Astrocyte (in vitro differentiated cells and primary cell): ENCODE measurements at regions not wholly inside any gene's neighbourhood (a gene's known extent, or its start where the extent isn't known, plus 50 kb on each side); places are given as distances from the start of the nearest gene placed in this dataset.
A peak's percentile ranks its signal among the peaks of the same experiment; 100 is the strongest.

Experiments
- DNase-seq: peaks from one replicate; pipeline ENCODE4 v3.0.0-alpha.2; 2010; ENCODE audit warnings: low read depth
- FAIRE-seq: peaks from 2 replicates; lab custom pipeline; 2011; peaks lifted over from hg19 to GRCh38; lab: Jason Lieb, UNC
- H2AFZ ChIP-seq: 2 replicates; pipeline ENCODE4 v1.6.0; 2012; ENCODE audit warnings: low read depth, low read length, inconsistent platforms
- H3K27ac ChIP-seq: 2 replicates; pipeline ENCODE4 v1.5.1; 2011; ENCODE audit warnings: low read depth, low read length, inconsistent platforms
- H3K27me3 ChIP-seq: 2 replicates; pipeline ENCODE4 v1.6.0; 2011; ENCODE audit warnings: low read length, inconsistent platforms; ENCODE audit not compliant: insufficient read depth
- H3K36me3 ChIP-seq: 2 replicates; pipeline ENCODE4 v1.5.1; 2011; ENCODE audit warnings: low read length, inconsistent platforms; ENCODE audit not compliant: insufficient read depth
- H3K4me1 ChIP-seq: 2 replicates; pipeline ENCODE4 v1.5.1; 2011; ENCODE audit warnings: low read length, inconsistent platforms; ENCODE audit not compliant: insufficient read depth
- H3K4me2 ChIP-seq: 2 replicates; pipeline ENCODE4 v1.6.0; 2012; ENCODE audit warnings: low read length, inconsistent platforms
- H3K4me3 ChIP-seq: 2 replicates; pipeline ENCODE4 v1.5.1; 2011; ENCODE audit warnings: low read depth, mild to moderate bottlenecking, low read length, inconsistent platforms; ENCODE audit not compliant: insufficient read depth
- H3K79me2 ChIP-seq: 2 replicates; pipeline ENCODE4 v1.6.0; 2012; ENCODE audit warnings: mild to moderate bottlenecking, low read length, inconsistent platforms; ENCODE audit not compliant: insufficient read depth
- H3K9ac ChIP-seq: 2 replicates; pipeline ENCODE4 v1.6.0; 2012; ENCODE audit warnings: mild to moderate bottlenecking, low read length, inconsistent platforms
- H3K9me3 ChIP-seq: 2 replicates; pipeline ENCODE4 v1.5.1; 2012; ENCODE audit warnings: low read depth, mild to moderate bottlenecking, low read length, inconsistent platforms; ENCODE audit not compliant: insufficient read depth
- H4K20me1 ChIP-seq: 2 replicates; pipeline ENCODE4 v1.6.0; 2012; ENCODE audit warnings: low read length, inconsistent platforms; ENCODE audit not compliant: insufficient read depth
- H3K27ac Mint-ChIP-seq: one replicate; pipeline ENCODE4 v1.8.0; 2021; ENCODE audit warnings: mild to moderate bottlenecking, mixed read lengths; ENCODE audit not compliant: unreplicated experiment
- H3K27me3 Mint-ChIP-seq: one replicate; pipeline ENCODE4 v1.8.0; 2021; ENCODE audit warnings: low read depth, mixed read lengths; ENCODE audit not compliant: unreplicated experiment
- H3K36me3 Mint-ChIP-seq: one replicate; pipeline ENCODE4 v1.8.0; 2021; ENCODE audit warnings: low read depth, mixed read lengths; ENCODE audit not compliant: unreplicated experiment
- H3K4me1 Mint-ChIP-seq: one replicate; pipeline ENCODE4 v1.8.0; 2021; ENCODE audit warnings: low read depth, mixed read lengths; ENCODE audit not compliant: unreplicated experiment
- H3K4me3 Mint-ChIP-seq: one replicate; pipeline ENCODE4 v1.8.0; 2021; ENCODE audit warnings: mild to moderate bottlenecking, moderate library complexity, mixed read lengths; ENCODE audit not compliant: unreplicated experiment
- H3K9me3 Mint-ChIP-seq: one replicate; pipeline ENCODE4 v1.8.0; 2021; ENCODE audit warnings: mild to moderate bottlenecking, mixed read lengths; ENCODE audit not compliant: unreplicated experiment
- EZH2 ChIP-seq: IDR thresholded peaks from 2 replicates; pipeline ENCODE4 v1.6.1; 2012; ENCODE audit warnings: mild to moderate bottlenecking, low read length, inconsistent platforms; ENCODE audit not compliant: insufficient read depth
- TF ChIP-seq, protein P1 (sequence below): IDR thresholded peaks from 2 replicates; pipeline ENCODE4 v1.5.1; 2011; ENCODE audit warnings: low read depth, mild to moderate bottlenecking, inconsistent platforms, low read length, moderate library complexity; ENCODE audit not compliant: insufficient read depth

DNA sequence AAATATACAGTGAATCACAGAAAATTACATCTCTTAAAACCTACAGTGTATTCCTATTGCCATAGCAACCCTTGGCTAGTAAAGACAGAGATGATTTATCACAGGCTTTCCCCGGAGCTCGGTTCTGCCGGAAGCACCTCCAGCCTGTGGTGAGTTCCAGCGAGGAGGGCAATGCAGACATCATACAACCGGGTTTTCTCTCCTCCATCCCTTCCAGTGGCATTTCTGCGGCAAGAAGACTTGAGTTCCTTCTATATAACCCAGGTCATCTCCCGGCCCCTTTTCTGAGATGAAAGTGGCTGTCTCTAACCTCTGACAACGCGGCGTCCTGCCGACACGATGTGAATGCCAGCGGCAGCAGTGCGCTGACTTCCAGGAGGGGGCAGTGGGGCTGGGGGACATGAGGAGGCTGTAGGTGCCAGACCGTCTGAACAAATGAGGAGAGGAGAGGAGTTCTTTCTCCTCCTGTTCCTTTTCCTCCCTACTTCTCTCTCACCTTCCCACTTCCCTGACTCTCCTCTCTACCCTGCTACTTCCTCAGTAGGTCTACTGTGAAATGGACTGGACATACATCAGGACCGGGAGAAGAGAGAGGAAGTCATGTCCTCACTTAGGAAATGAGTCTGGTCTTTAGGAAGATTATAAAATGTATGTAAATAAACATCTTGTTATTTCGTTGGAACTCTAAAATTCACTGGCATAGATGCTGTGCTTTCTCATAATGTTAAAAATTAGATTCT, 68.6 kb upstream of the MAX start:
- Histone ChIP-seq H4K20me1 (no peaks in the 10 kb centered on the region), H3K4me2 (peak overlapping the region; percentile 86), H3K79me2 (no peaks in the 10 kb centered on the region), H3K27ac (peak overlapping the region; percentile 86), H3K4me1 (peaks cover 23% of the 10 kb centered on the region), H3K4me3 (peak overlapping the region; percentile 57), H3K9me3 (no peaks in the 10 kb centered on the region), H2AFZ (peak overlapping the region; percentile 80), H3K9ac (peak overlapping the region; percentile 79), H3K27me3 (no peaks in the 10 kb centered on the region), H3K36me3 (no peaks in the 10 kb centered on the region)
- FAIRE-seq (no peak), DNase-seq (peak; percentile 85)
- H3K27ac Mint-ChIP-seq, result peak overlapping the region; percentile 86
- H3K4me3 Mint-ChIP-seq, result no peak overlapping the region
- H3K27me3 Mint-ChIP-seq, result no peaks in the 10 kb centered on the region
- peaks cover 7% of the 10 kb centered on the region for H3K4me1 Mint-ChIP-seq
- TF ChIP-seq EZH2, result no peak
- TF ChIP-seq, protein P1, sequence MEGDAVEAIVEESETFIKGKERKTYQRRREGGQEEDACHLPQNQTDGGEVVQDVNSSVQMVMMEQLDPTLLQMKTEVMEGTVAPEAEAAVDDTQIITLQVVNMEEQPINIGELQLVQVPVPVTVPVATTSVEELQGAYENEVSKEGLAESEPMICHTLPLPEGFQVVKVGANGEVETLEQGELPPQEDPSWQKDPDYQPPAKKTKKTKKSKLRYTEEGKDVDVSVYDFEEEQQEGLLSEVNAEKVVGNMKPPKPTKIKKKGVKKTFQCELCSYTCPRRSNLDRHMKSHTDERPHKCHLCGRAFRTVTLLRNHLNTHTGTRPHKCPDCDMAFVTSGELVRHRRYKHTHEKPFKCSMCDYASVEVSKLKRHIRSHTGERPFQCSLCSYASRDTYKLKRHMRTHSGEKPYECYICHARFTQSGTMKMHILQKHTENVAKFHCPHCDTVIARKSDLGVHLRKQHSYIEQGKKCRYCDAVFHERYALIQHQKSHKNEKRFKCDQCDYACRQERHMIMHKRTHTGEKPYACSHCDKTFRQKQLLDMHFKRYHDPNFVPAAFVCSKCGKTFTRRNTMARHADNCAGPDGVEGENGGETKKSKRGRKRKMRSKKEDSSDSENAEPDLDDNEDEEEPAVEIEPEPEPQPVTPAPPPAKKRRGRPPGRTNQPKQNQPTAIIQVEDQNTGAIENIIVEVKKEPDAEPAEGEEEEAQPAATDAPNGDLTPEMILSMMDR, result peak; percentile 39
- no peaks in the 10 kb centered on the region for H3K36me3 Mint-ChIP-seq
- no peaks in the 10 kb centered on the region for H3K9me3 Mint-ChIP-seq

- Histone ChIP-seq H3K27ac (no peak overlapping the region), H3K9me3 (no peaks in the 10 kb centered on the region), H3K9ac (peak overlapping the region; percentile 17), H3K4me1 (peaks cover 19% of the 10 kb centered on the region), H3K4me2 (peak overlapping the region; percentile 36), H3K27me3 (no peaks in the 10 kb centered on the region), H3K36me3 (no peaks in the 10 kb centered on the region), H3K4me3 (no peak overlapping the region), H4K20me1 (no peaks in the 10 kb centered on the region), H2AFZ (peak overlapping the region; percentile 68), H3K79me2 (no peaks in the 10 kb centered on the region)
- no peak for DNase-seq
- Mint-ChIP-seq H3K36me3 (no peaks in the 10 kb centered on the region), H3K4me3 (no peak overlapping the region), H3K9me3 (no peaks in the 10 kb centered on the region), H3K27ac (no peak overlapping the region), H3K4me1 (peaks cover 21% of the 10 kb centered on the region), H3K27me3 (no peaks in the 10 kb centered on the region)
- no peak for FAIRE-seq
- no peak for TF ChIP-seq EZH2
- TF ChIP-seq, protein P1, result no peak
These were observed 71.8 kb upstream of the MAX start for GRCh38 chr14:65173973-65174693.
